ENCODE measurements at regions not wholly inside any gene's neighbourhood (a gene's known extent, or its start where the extent isn't known, plus 50 kb on each side); places are given as distances from the start of the nearest gene placed in this dataset.

DNA sequence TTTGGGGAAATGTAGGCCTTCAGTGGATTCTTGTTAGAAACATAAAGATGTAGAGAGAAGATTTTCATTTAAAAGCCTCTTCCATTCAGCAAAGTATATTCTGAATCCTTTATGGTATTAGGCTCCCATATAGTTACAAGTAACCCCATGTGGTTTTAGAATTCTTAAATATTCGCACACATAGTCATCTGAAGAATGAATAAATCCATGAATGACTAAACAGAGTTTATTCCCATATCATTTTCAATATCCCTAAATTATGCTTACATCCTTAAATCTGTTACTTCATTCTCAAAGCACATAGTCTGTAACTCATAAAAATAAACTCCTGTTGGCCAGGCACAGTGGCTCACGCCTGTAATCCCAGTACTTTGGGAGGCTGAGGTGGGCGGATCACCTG lies 962.1 kb downstream of the KCNJ18 start:
- Mint-ChIP-seq H3K4me1 (ENCODE audit: low read depth) (no peaks in the 10 kb centered on the region), H3K27ac (no peak overlapping the region), H3K27me3 (no peaks in the 10 kb centered on the region), H3K4me3 (ENCODE audit: low read depth) (no peak overlapping the region), H3K36me3 (ENCODE audit: insufficient read depth) (no peaks in the 10 kb centered on the region), H3K9me3 (ENCODE audit: low read depth) (peaks cover 33% of the 10 kb centered on the region)
- TF ChIP-seq CTCF (IDR thresholded peaks at IDR 0.05; ENCODE audit: unreplicated experiment) = no peak
- no peak for DNase-seq (ENCODE audit: low spot score, unreplicated experiment)

DNA sequence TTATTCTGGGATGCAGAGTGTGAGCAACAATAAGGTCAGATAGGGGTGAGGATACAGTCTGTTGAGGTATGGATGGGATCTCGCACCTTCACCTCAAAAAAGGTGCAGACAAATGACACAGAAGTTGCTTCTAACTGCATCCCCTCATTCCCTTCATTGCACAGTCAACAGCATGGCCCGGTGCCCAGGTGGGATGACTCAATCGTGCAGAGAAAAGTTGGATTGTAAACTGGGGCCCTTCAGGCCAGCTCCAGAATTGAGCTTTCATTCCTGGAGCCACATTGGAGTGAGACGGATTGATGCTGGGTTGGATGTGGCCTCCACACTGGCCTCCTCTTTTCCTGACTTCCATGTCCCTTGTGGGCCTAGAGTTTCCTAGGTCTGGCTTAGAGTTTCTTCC lies 977.4 kb downstream of the KCNJ18 start:
- Mint-ChIP-seq H3K27ac (no peak overlapping the region), H3K27me3 (no peaks in the 10 kb centered on the region), H3K4me3 (ENCODE audit: low read depth) (no peak overlapping the region), H3K4me1 (ENCODE audit: low read depth) (no peaks in the 10 kb centered on the region), H3K36me3 (ENCODE audit: insufficient read depth) (no peaks in the 10 kb centered on the region), H3K9me3 (ENCODE audit: low read depth) (peaks cover 43% of the 10 kb centered on the region)
- DNase-seq (ENCODE audit: low spot score, unreplicated experiment) = no peak
- no peak for TF ChIP-seq CTCF (IDR thresholded peaks at IDR 0.05; ENCODE audit: unreplicated experiment)

GRCh38 chr17:22671110-22671509 lies 978.8 kb downstream of the KCNJ18 start:
- Mint-ChIP-seq H3K36me3 (ENCODE audit: insufficient read depth) (no peaks in the 10 kb centered on the region), H3K9me3 (ENCODE audit: low read depth) (peaks cover 45% of the 10 kb centered on the region), H3K27ac (no peak overlapping the region), H3K4me3 (ENCODE audit: low read depth) (no peak overlapping the region), H3K4me1 (ENCODE audit: low read depth) (no peaks in the 10 kb centered on the region), H3K27me3 (no peaks in the 10 kb centered on the region)
- TF ChIP-seq CTCF (IDR thresholded peaks at IDR 0.05; ENCODE audit: unreplicated experiment) = no peak
- DNase-seq (ENCODE audit: low spot score, unreplicated experiment) = no peak

- peaks cover 41% of the 10 kb centered on the region for H3K9me3 Mint-ChIP-seq (ENCODE audit: low read depth)
- no peak for DNase-seq (ENCODE audit: low spot score, unreplicated experiment)
- no peak for TF ChIP-seq CTCF (IDR thresholded peaks at IDR 0.05; ENCODE audit: unreplicated experiment)
- peaks cover 5% of the 10 kb centered on the region for H3K36me3 Mint-ChIP-seq (ENCODE audit: insufficient read depth)
- no peak overlapping the region for H3K27ac Mint-ChIP-seq
- H3K4me1 Mint-ChIP-seq (ENCODE audit: low read depth) = no peaks in the 10 kb centered on the region
- H3K4me3 Mint-ChIP-seq (ENCODE audit: low read depth) = no peak overlapping the region
- no peaks in the 10 kb centered on the region for H3K27me3 Mint-ChIP-seq
These were observed 999.9 kb downstream of the KCNJ18 start for GRCh38 chr17:22692066-22692805.

DNA sequence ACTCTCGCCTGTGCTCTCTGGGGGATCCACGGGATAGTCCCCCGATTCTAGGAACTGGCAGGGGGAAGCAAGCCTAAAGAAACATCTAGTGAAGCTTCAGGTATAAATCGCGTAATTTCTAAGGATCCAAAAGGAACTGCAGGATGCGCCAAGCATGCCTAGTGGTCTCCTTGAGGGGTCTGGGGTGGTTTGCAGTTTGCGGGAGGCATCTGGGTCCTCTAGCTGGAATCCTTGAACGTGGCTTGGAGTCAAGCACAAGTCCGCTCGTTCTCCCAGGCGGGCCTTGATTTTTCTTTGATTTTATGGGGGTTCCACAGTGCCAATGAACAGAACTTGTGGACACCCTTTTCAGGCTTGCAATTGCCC lies 1000.5 kb downstream of the KCNJ18 start:
- DNase-seq (ENCODE audit: low spot score, unreplicated experiment) = no peak
- no peak overlapping the region for H3K4me3 Mint-ChIP-seq (ENCODE audit: low read depth)
- H3K4me1 Mint-ChIP-seq (ENCODE audit: low read depth) = no peaks in the 10 kb centered on the region
- peaks cover 45% of the 10 kb centered on the region for H3K9me3 Mint-ChIP-seq (ENCODE audit: low read depth)
- no peak overlapping the region for H3K27ac Mint-ChIP-seq
- H3K27me3 Mint-ChIP-seq = no peaks in the 10 kb centered on the region
- H3K36me3 Mint-ChIP-seq (ENCODE audit: insufficient read depth) = peaks cover 5% of the 10 kb centered on the region
- TF ChIP-seq CTCF (IDR thresholded peaks at IDR 0.05; ENCODE audit: unreplicated experiment) = no peak
